NCI-H2227 treated with DMSO at 0.1 percent for 48 hours (cell line): ENCODE measurements at regions not wholly inside any gene's neighbourhood (a gene's known extent, or its start where the extent isn't known, plus 50 kb on each side); places are given as distances from the start of the nearest gene placed in this dataset.

Experiments
- DNase-seq: peaks from one replicate; lab custom pipeline; 2025; lab: John Stamatoyannopoulos, UW

GRCh38 chr9:29806937-29807618 is 2233.8 kb upstream of the C9orf72 start:
- DNase-seq = no peak

- no peak for DNase-seq
These were observed 2243.8 kb upstream of the C9orf72 start for GRCh38 chr9:29816954-29817703.

GRCh38 chr9:29822458-29822857 is 2249.2 kb upstream of the C9orf72 start:
- DNase-seq = no peak

- no peak for DNase-seq
These were observed 2253.1 kb upstream of the C9orf72 start for GRCh38 chr9:29826421-29826820.

- DNase-seq = peak; percentile 2
These were observed 2257.5 kb upstream of the C9orf72 start for GRCh38 chr9:29830821-29831220.

GRCh38 chr9:29838491-29839020 is 2265.3 kb upstream of the C9orf72 start:
- DNase-seq = no peak

GRCh38 chr9:29844251-29844650 is 2271.0 kb upstream of the C9orf72 start:
- no peak for DNase-seq

- DNase-seq = no peak
These were observed 2277.4 kb upstream of the C9orf72 start for GRCh38 chr9:29850664-29851063.

- no peak for DNase-seq
These were observed 2288.5 kb upstream of the C9orf72 start for GRCh38 chr9:29861803-29862202.

GRCh38 chr9:29865764-29866313 is 2292.6 kb upstream of the C9orf72 start:
- no peak for DNase-seq

- no peak for DNase-seq
These were observed 2293.3 kb upstream of the C9orf72 start for GRCh38 chr9:29866556-29866955.

- DNase-seq = no peak
These were observed 2300.3 kb upstream of the C9orf72 start for GRCh38 chr9:29873579-29873978.

GRCh38 chr9:29875547-29875946 is 2302.3 kb upstream of the C9orf72 start:
- no peak for DNase-seq

- DNase-seq = no peak
These were observed 2309.5 kb upstream of the C9orf72 start for GRCh38 chr9:29882767-29883166.

GRCh38 chr9:29906065-29906464 is 2332.8 kb upstream of the C9orf72 start:
- DNase-seq = no peak

GRCh38 chr9:29928072-29928471 is 2354.8 kb upstream of the C9orf72 start:
- no peak for DNase-seq

GRCh38 chr9:29939559-29939958 is 2366.3 kb upstream of the C9orf72 start:
- no peak for DNase-seq

- DNase-seq = no peak
These were observed 2371.7 kb upstream of the C9orf72 start for GRCh38 chr9:29945012-29945411.

GRCh38 chr9:29958469-29958868 is 2385.2 kb upstream of the C9orf72 start:
- peak; percentile 24 for DNase-seq

GRCh38 chr9:29965834-29966233 is 2392.6 kb upstream of the C9orf72 start:
- DNase-seq = no peak

GRCh38 chr9:29966247-29966646 is 2393.0 kb upstream of the C9orf72 start:
- no peak for DNase-seq

- DNase-seq = no peak
These were observed 2395.6 kb upstream of the C9orf72 start for GRCh38 chr9:29968831-29969230.

- no peak for DNase-seq
These were observed 2396.1 kb upstream of the C9orf72 start for GRCh38 chr9:29969408-29969807.
